NCI-H146 treated with DMSO at 0.1 percent for 48 hours (cell line): ENCODE measurements at regions not wholly inside any gene's neighbourhood (a gene's known extent, or its start where the extent isn't known, plus 50 kb on each side); places are given as distances from the start of the nearest gene placed in this dataset.

Experiments used
- DNase-seq: peaks from one replicate; lab custom pipeline; 2025; ENCODE audit not compliant: unreplicated experiment; lab: John Stamatoyannopoulos, UW

- no peak for DNase-seq
These were observed 135.4 kb downstream of the TMEM17 start for GRCh38 chr2:62370321-62371250.

DNA sequence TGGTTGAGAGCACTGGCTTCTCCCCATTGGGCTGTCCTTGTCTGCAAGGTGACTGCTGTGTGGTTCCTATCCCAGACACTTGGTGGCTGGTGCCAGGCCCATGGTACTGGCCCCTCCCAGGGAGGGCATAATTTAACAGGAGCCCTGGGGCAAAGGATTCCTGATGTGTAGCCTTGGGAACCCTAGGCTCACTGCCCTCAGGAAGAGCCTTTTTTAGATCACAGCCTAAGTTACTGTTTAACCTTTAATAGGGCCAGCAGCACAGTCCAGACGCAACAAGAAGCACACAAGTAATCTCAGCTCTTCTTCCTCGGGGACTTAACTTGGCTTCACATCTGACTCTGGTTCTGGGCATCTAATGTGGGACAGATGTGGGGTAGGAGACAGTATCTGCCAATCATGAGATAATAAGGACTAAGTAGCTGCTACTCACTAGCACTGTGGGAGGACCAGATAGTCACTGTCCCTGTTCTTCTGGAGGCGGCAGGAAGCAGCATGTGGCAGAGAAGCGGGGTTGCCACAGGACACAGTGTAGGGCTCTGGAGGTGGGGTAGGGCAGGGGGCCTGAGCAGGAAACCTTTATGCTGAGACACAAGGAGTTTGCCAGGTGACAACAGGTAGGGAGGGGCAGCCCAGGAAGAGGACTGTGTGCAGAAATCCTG lies 136.3 kb downstream of the TMEM17 start:
- no peak for DNase-seq

DNA sequence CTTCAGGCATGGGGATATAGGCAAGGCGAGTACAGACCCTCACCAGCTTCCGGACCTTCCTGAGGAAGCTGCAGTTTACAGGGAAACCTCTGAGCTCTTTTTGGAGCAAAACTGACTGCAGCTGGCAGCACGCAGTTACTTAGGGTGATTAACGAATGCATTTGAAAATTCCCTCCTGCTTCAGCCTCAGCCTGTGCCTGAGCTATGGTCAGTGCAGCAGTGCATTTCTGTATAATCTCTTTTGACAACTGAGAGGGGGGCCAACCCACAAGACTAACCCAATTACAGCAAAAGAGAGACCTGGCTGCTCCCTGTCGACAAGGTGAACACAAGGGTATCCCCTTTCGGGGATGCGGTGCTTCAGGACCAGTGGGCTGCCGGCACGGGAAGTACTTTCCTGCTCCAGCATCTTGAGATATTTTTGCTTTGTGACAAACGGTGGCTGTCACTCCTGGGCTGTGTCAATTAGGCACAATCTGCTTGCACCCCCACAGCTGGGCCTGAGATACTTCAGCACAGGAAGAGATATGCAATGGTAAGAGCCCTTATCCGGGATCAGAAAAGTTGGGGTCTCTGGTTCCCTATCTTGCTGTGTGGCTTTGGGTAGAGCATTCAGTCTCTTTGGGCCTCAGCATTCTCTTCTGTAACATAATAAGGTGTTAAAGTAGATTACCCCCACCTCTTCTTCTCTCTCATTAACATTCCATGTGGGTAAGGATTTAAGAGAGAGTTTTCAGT lies 141.0 kb downstream of the TMEM17 start:
- DNase-seq, result no peak

DNA sequence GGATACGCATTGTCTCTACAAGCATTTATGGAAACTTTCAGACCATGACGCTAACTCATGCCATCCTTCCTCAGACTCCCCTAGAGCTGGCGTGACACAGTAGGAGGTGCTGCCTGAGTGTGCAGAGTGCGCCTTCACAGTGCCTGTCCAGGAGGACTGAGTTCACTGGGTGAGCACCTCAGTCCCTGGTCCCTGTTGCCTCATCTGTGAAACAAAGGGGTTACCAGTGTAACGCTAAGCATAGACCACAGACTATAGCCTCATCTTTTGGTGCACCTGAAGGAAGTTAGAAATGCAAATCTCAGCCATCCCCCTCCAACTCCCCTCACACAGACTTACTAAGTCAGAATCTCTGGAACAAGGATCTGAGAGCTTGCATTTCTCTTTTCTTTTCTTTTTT lies 142.8 kb downstream of the TMEM17 start:
- DNase-seq, result no peak

DNA sequence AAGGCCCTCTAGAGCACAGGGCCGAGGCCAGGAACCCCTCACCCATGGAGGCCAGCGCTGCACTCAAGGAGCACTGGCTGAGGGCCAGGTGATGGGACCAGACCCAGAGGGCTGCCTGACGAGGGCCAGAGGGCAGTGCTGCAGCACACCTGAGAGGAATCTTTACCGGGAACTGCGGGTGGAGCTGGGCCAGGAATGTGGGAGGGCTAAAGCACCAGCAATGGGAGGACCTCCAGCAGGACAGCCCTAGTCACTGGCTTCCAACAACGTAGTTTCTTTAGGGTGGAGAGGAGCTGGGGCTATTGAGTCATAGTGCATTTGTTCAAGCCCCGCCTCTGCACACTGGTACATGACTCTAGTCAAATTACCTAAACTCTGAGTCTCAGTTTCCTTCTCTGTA lies 143.4 kb downstream of the TMEM17 start:
- no peak for DNase-seq

- no peak for DNase-seq
These were observed 144.0 kb downstream of the TMEM17 start for GRCh38 chr2:62361964-62362363.

GRCh38 chr2:62354771-62355561 lies 151.0 kb downstream of the TMEM17 start:
- no peak for DNase-seq

GRCh38 chr2:62352031-62352430 lies 154.0 kb downstream of the TMEM17 start:
- no peak for DNase-seq

DNA sequence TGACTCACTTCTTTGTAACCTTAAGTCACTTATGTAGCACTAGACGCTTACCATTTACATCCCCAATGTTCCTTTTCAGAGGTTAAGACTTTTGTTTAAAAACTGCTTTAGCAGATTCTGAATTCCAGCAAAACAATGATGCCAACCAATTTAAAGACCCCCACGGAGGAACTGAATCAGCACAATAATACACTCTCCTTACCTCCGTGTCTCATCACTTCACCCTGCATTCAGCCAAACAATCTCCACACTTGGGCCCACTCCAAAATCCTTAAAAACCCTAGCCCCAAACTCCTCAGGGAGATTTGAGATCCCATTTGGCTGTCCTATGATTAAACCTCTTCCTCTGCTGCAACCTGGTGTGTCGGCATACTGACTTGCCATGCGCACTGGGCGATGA lies 153.9 kb downstream of the B3GNT2 start:
- DNase-seq, result no peak

- DNase-seq, result no peak
These were observed 152.8 kb downstream of the B3GNT2 start for GRCh38 chr2:62348700-62349099.

DNA sequence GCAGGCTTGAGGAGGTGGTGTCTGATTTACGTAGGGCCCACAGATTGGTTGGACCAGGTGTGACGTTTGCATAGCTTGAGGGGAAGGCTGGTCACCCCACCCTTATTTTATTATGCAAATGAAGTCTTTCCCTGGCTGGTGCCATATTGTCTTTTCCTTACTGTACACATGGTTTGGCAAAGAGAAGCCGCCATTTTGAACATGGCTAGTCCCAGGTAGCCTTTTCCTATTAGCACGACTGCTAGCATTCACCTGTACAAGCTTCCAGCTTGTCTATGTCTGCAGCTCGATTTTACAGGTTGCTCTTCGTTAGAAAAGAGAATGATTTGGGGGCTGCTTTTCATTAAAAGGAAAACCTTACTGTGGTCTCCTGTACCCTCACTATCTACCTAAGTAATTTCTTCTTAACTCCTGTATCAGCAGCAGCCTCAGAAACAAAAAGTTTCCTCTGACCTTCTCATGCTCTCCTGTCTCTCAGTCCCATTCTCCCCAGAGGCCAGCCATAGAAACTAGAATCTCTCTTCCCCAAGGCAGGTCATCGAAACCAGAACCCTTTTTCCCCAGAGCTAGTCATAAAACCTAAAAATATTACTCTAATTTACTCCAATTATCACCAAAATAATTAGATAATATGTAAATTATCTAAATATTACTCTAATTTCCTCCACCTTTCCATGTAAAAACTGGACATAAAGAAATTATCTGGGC lies 151.8 kb downstream of the B3GNT2 start:
- no peak for DNase-seq

DNA sequence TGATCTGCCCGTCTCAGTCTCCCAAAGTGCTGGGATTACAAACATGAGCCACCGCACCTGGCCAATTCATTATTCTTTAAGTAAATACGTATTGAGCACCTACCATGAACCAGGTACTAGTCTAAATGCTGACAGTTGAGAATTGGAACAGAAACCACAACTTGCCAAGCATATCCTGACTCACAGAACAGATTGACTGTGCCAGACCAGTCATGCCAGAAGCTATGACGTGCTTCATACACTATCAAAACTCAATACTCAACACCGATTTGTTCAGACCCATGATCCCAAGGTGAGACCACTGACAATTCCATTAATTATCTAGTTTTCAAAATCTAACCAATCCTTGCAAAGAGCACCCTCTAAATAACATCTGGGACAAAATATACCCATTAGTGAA lies 148.6 kb downstream of the B3GNT2 start:
- no peak for DNase-seq

GRCh38 chr2:62343636-62344337 lies 147.9 kb downstream of the B3GNT2 start:
- peak; percentile 82 for DNase-seq

- DNase-seq, result no peak
These were observed 147.3 kb downstream of the B3GNT2 start for GRCh38 chr2:62343206-62343605.

- peak; percentile 75 for DNase-seq
These were observed 145.1 kb downstream of the B3GNT2 start for GRCh38 chr2:62340994-62341484.

- DNase-seq, result no peak
These were observed 143.9 kb downstream of the B3GNT2 start for GRCh38 chr2:62339837-62340236.

DNA sequence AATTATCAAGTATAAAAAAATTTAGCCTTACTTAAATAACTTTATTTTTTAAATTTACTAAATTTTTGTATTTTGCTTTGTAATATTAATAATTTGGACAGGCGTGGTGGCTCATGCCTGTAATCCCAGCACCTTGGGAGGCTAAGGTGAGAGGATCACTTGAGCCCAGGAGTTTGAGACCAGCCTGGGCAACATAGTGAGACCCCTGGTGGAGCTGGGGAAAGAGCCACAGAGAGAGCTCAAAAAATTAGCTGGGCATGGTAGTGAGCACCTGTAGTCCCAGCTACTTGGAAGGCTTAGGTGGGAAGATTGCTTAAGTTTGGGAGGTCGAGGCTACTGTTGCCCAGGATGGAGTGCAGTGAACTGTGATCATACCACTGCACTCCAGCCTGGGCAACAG lies 143.5 kb downstream of the B3GNT2 start:
- DNase-seq, result no peak

GRCh38 chr2:62338111-62338510 lies 142.2 kb downstream of the B3GNT2 start:
- no peak for DNase-seq

- no peak for DNase-seq
These were observed 141.5 kb downstream of the B3GNT2 start for GRCh38 chr2:62337403-62337802.
